IMR-90 (cell line): ENCODE measurements at regions not wholly inside any gene's neighbourhood (a gene's known extent, or its start where the extent isn't known, plus 50 kb on each side); places are given as distances from the start of the nearest gene placed in this dataset.

ENCODE experiments used
- ATAC-seq: fragments of 200-7000 bp; cut with Tn5 transposase; 2 replicates; pipeline ENCODE4 v1.9.1; 2020; ENCODE audit warnings: low read depth, mild to moderate bottlenecking, moderate library complexity
- BruUV-seq: library from RNA; stranded (reverse); fragments of 400-500 nt; replicated peaks from 2 replicates; lab custom pipeline; 2021; lab: Mats Ljungman, UMichigan
- CTCF ChIA-PET: fragments of 300-600 bp; formaldehyde crosslinking; extraction: SDS; loops from one replicate; lab custom pipeline; 2021; ENCODE audit warnings: antibody characterized with exemption; lab: Yijun Ruan, JAX
- POLR2A ChIA-PET: fragments of 300-600 bp; sonication (Branson Sonifier 250); formaldehyde crosslinking; loops from one replicate; lab custom pipeline; 2022; ENCODE audit warnings: antibody characterized with exemption; ENCODE audit not compliant: unreplicated experiment; lab: Charles Lee
- DNase-seq: peaks from one replicate; pipeline ENCODE4 v3.0.0; 2013
- H2AFZ ChIP-seq: replicated peaks from 2 replicates; pipeline ENCODE3; 2013; ENCODE audit warnings: low read length, mild to moderate bottlenecking; ENCODE audit not compliant: poor library complexity
- H2AK5ac ChIP-seq: 2 replicates; pipeline ENCODE4 v1.6.1; 2013; ENCODE audit warnings: low read depth, low read length, inconsistent platforms
- H2AK9ac ChIP-seq: replicated peaks from 2 replicates; pipeline ENCODE3; 2013; ENCODE audit warnings: mild to moderate bottlenecking, low read depth, low read length, moderate library complexity; ENCODE audit not compliant: poor library complexity
- H2BK120ac ChIP-seq: 2 replicates; pipeline ENCODE4 v1.6.1; 2013; ENCODE audit warnings: low read depth, low read length, inconsistent platforms
- H2BK15ac ChIP-seq: 3 replicates; pipeline ENCODE4 v1.6.1; 2013; ENCODE audit warnings: low read depth, low read length, inconsistent platforms
- H2BK20ac ChIP-seq: 2 replicates; pipeline ENCODE4 v1.6.1; 2013; ENCODE audit warnings: low read depth, mild to moderate bottlenecking, inconsistent platforms, low read length, moderate library complexity
- H2BK5ac ChIP-seq: 2 replicates; pipeline ENCODE4 v1.6.1; 2013; ENCODE audit warnings: mild to moderate bottlenecking, low read depth, low read length, inconsistent platforms; ENCODE audit not compliant: poor library complexity, severe bottlenecking
- H3K14ac ChIP-seq: replicated peaks from 2 replicates; pipeline ENCODE4 v1.6.1; 2013; ENCODE audit warnings: low read depth, low read length, inconsistent platforms
- H3K18ac ChIP-seq: 2 replicates; pipeline ENCODE4 v1.6.1; 2013; ENCODE audit warnings: low read depth, low read length, control low read depth
- H3K23ac ChIP-seq: 2 replicates; pipeline ENCODE4 v1.6.1; 2013; ENCODE audit warnings: low read depth, low read length, inconsistent platforms
- H3K27ac ChIP-seq: 2 replicates; pipeline ENCODE4 v1.5.1; 2013; ENCODE audit warnings: mild to moderate bottlenecking, control low read depth, low read length; ENCODE audit not compliant: insufficient read depth
- H3K27me3 ChIP-seq: 2 replicates; pipeline ENCODE4 v1.6.1; 2013; ENCODE audit warnings: low read length; ENCODE audit not compliant: control insufficient read depth, insufficient read depth
- H3K36me3 ChIP-seq: 2 replicates; pipeline ENCODE4 v1.6.1; 2013; ENCODE audit warnings: low read length, mixed read lengths; ENCODE audit not compliant: control insufficient read depth, insufficient read depth
- H3K4ac ChIP-seq: 2 replicates; pipeline ENCODE4 v1.6.1; 2013; ENCODE audit warnings: low read depth, low read length, inconsistent platforms
- H3K4me1 ChIP-seq: 2 replicates; pipeline ENCODE4 v1.6.1; 2013; ENCODE audit warnings: low read length, mixed read lengths; ENCODE audit not compliant: control insufficient read depth, insufficient read depth
- H3K4me2 ChIP-seq: 2 replicates; pipeline ENCODE4 v1.6.1; 2013; ENCODE audit warnings: low read depth, mild to moderate bottlenecking, control low read depth, low read length, moderate library complexity
- H3K4me3 ChIP-seq: 2 replicates; pipeline ENCODE4 v1.5.1; 2013; ENCODE audit warnings: low read depth, mild to moderate bottlenecking, control low read depth, low read length, moderate library complexity; ENCODE audit not compliant: insufficient read depth
- H3K56ac ChIP-seq: 2 replicates; pipeline ENCODE4 v1.6.1; 2013; ENCODE audit warnings: low read length, inconsistent platforms; ENCODE audit not compliant: insufficient read depth; ENCODE audit errors: extremely low read depth
- H3K79me1 ChIP-seq, 2 experiments: 2 replicates each; pipeline ENCODE4 v1.6.1; 2013; ENCODE audit warnings: low read length in 2 of 2, inconsistent platforms in 1 of 2, low read depth in 1 of 2
- H3K9ac ChIP-seq: 2 replicates; pipeline ENCODE4 v1.6.1; 2013; ENCODE audit warnings: low read depth, low read length, control low read depth
- H3K9me1 ChIP-seq: 2 replicates; pipeline ENCODE4 v1.6.1; 2013; ENCODE audit warnings: low read length, inconsistent platforms; ENCODE audit not compliant: insufficient read depth
- H3K9me3 ChIP-seq: 2 replicates; pipeline ENCODE4 v1.6.1; 2013; ENCODE audit warnings: low read length; ENCODE audit not compliant: control insufficient read depth, insufficient read depth
- H4K20me1 ChIP-seq: 2 replicates; pipeline ENCODE4 v1.6.1; 2013; ENCODE audit warnings: low read length, inconsistent platforms; ENCODE audit not compliant: insufficient read depth
- H4K5ac ChIP-seq: 2 replicates; pipeline ENCODE4 v1.6.1; 2013; ENCODE audit warnings: mild to moderate bottlenecking, low read depth, low read length, control low read depth
- H4K8ac ChIP-seq, 2 experiments: 2 replicates each; pipeline ENCODE4 v1.6.1; 2013; ENCODE audit warnings: low read depth in 2 of 2, low read length in 2 of 2, control low read depth in 1 of 2, inconsistent platforms in 1 of 2
- H4K91ac ChIP-seq: 2 replicates; pipeline ENCODE4 v1.6.1; 2013; ENCODE audit warnings: low read depth, low read length, inconsistent platforms; ENCODE audit not compliant: insufficient read depth
- CHD1 ChIP-seq: IDR thresholded peaks from 2 replicates; pipeline ENCODE4 v1.6.1; 2012; ENCODE audit warnings: low read depth, low read length, improper control_type of control experiment
- MAFK ChIP-seq: IDR thresholded peaks from 2 replicates; pipeline ENCODE4 v1.6.1; 2012; ENCODE audit warnings: low read depth, low read length, improper control_type of control experiment
- MXI1 ChIP-seq: IDR thresholded peaks from 2 replicates; pipeline ENCODE4 v1.6.1; 2012; ENCODE audit warnings: low read depth, mild to moderate bottlenecking, low read length, moderate library complexity, borderline replicate concordance
- NFE2L2 ChIP-seq: fragments of 150-350 bp; IDR thresholded peaks from 2 replicates; pipeline ENCODE4 v1.6.1; 2016; ENCODE audit warnings: low read depth, mild to moderate bottlenecking, low read length
- POLR2A ChIP-seq: IDR thresholded peaks from 2 replicates; pipeline ENCODE4 v1.6.1; 2012; ENCODE audit warnings: mild to moderate bottlenecking, low read depth, low read length
- dilution Hi-C: fragments of 300-500 bp; cut with HindIII; formaldehyde crosslinking; loops from one replicate; pipeline ENCODE4 v1.14.3; 2018; ENCODE audit warnings: low sequenced_read_pairs; ENCODE audit not compliant: unreplicated experiment
- in situ Hi-C: fragments of 300-500 bp; cut with MboI; formaldehyde crosslinking; loops from 3 replicates; pipeline ENCODE4 v1.14.3; 2019; ENCODE audit warnings: low sequenced_read_pairs, inconsistent platforms, mixed read lengths
- intact Hi-C: fragments of 100-400 bp; cut with micrococcal nuclease; formaldehyde crosslinking; loops from 2 replicates; pipeline ENCODE4 v1.10.0; 2022

GRCh38 chr2:194257095-194257494, 1399.9 kb upstream of the SLC39A10 start:
- in situ Hi-C loops (no loop called here), dilution Hi-C loops (no loop called here), intact Hi-C loops (no loop called here)
- Histone ChIP-seq H4K5ac (no peak overlapping the region), H3K18ac (no peak overlapping the region), H3K4me2 (no peak overlapping the region), H3K56ac (no peak overlapping the region), H2AK5ac (no peak overlapping the region), H2AK9ac (no peak overlapping the region), H2BK20ac (no peak overlapping the region), H4K8ac (no peak overlapping the region), H3K9me1 (no peaks in the 10 kb centered on the region), H3K14ac (no peak overlapping the region), H2BK5ac (no peak overlapping the region), H4K91ac (no peak overlapping the region), H3K4me1 (no peaks in the 10 kb centered on the region), H3K27ac (no peak overlapping the region), H3K9me3 (peaks cover 15% of the 10 kb centered on the region; the same call in 1 of the 2 replicates), H2AFZ (no peak overlapping the region), H3K4me3 (no peak overlapping the region), H3K79me1 (no peaks in the 10 kb centered on the region), H3K36me3 (no peaks in the 10 kb centered on the region), H2BK15ac (no peak overlapping the region), H3K9ac (no peak overlapping the region), H3K27me3 (no peaks in the 10 kb centered on the region), H2BK120ac (no peak overlapping the region), H4K20me1 (no peaks in the 10 kb centered on the region), H3K4ac (no peak overlapping the region), H3K23ac (no peak overlapping the region)
- BruUV-seq, result no TSS peak
- DNase-seq (no peak), ATAC-seq (no peak)
- TF ChIP-seq MAFK (no peak), POLR2A (no peak), MXI1 (no peak), NFE2L2 (no peak), CHD1 (no peak)
- ChIA-PET CTCF (interaction anchor here (0.6 kb wide), 1 partner anchor 740 kb away, joined by 3 read pairs; no protein-coding TSS in a partner anchor), POLR2A (no interaction called here)
